Trophoblast cell (in vitro differentiated cells and primary cell): ENCODE measurements at regions not wholly inside any gene's neighbourhood (a gene's known extent, or its start where the extent isn't known, plus 50 kb on each side); places are given as distances from the start of the nearest gene placed in this dataset.
A peak's percentile ranks its signal among the peaks of the same experiment; 100 is the strongest.

Source experiments
- DNase-seq, 2 donors: peaks; one replicate each; pipeline ENCODE4 v3.0.0-alpha.2; 2016
- H2AFZ ChIP-seq: 2 replicates; pipeline ENCODE4 v1.6.1; 2013; ENCODE audit warnings: low read length, moderate library complexity, mild to moderate bottlenecking; ENCODE audit not compliant: insufficient read depth, poor library complexity
- H2AK5ac ChIP-seq: 2 replicates; pipeline ENCODE4 v1.6.1; 2013; ENCODE audit warnings: mild to moderate bottlenecking, low read length
- H2BK120ac ChIP-seq: 2 replicates; pipeline ENCODE4 v1.6.1; 2013; ENCODE audit warnings: low read length, mild to moderate bottlenecking, moderate library complexity; ENCODE audit not compliant: insufficient read depth, poor library complexity
- H2BK12ac ChIP-seq: 2 replicates; pipeline ENCODE4 v1.6.1; 2013; ENCODE audit warnings: mild to moderate bottlenecking, low read length, moderate library complexity
- H2BK5ac ChIP-seq: 2 replicates; pipeline ENCODE4 v1.6.1; 2013; ENCODE audit warnings: low read length, low read depth, moderate library complexity, mild to moderate bottlenecking; ENCODE audit not compliant: poor library complexity
- H3K14ac ChIP-seq: 2 replicates; pipeline ENCODE4 v1.6.1; 2013; ENCODE audit warnings: mild to moderate bottlenecking, low read length
- H3K18ac ChIP-seq: 2 replicates; pipeline ENCODE4 v1.6.1; 2013; ENCODE audit warnings: mild to moderate bottlenecking, low read length
- H3K23ac ChIP-seq: 2 replicates; pipeline ENCODE4 v1.6.1; 2013; ENCODE audit warnings: low read length
- H3K27ac ChIP-seq: 2 replicates; pipeline ENCODE4 v1.5.1; 2013; ENCODE audit warnings: low read depth, mild to moderate bottlenecking, inconsistent platforms, low read length, moderate library complexity
- H3K27me3 ChIP-seq: 2 replicates; pipeline ENCODE4 v1.6.1; 2013; ENCODE audit warnings: inconsistent platforms, mild to moderate bottlenecking, low read length, moderate library complexity; ENCODE audit not compliant: insufficient read depth
- H3K36me3 ChIP-seq, 2 experiments: 1 replicate in 1 of 2; 2 replicates in 1 of 2; pipeline ENCODE4 v1.6.1; 2013; ENCODE audit warnings: low read length in 2 of 2, mild to moderate bottlenecking in 2 of 2, moderate library complexity in 1 of 2; ENCODE audit not compliant: insufficient read depth in 2 of 2, control insufficient read depth in 1 of 2
- H3K4ac ChIP-seq: 2 replicates; pipeline ENCODE4 v1.6.1; 2013; ENCODE audit warnings: low read depth, mild to moderate bottlenecking, low read length, moderate library complexity
- H3K4me1 ChIP-seq, 2 experiments: 1 replicate in 1 of 2; 2 replicates in 1 of 2; pipeline ENCODE4 v1.6.1; 2013; ENCODE audit warnings: low read length in 2 of 2, mild to moderate bottlenecking in 2 of 2, moderate library complexity in 1 of 2; ENCODE audit not compliant: insufficient read depth in 2 of 2, control insufficient read depth in 1 of 2
- H3K4me2 ChIP-seq: 2 replicates; pipeline ENCODE4 v1.6.1; 2013; ENCODE audit warnings: inconsistent platforms, mild to moderate bottlenecking, low read length, moderate library complexity
- H3K4me3 ChIP-seq: 2 replicates; pipeline ENCODE4 v1.5.1; 2013; ENCODE audit warnings: mild to moderate bottlenecking, low read depth, low read length, inconsistent platforms
- H3K79me1 ChIP-seq: one replicate; pipeline ENCODE4 v1.6.1; 2013; ENCODE audit warnings: low read length
- H3K79me2 ChIP-seq: 2 replicates; pipeline ENCODE4 v1.6.1; 2013; ENCODE audit warnings: low read length, mild to moderate bottlenecking; ENCODE audit not compliant: control insufficient read depth, insufficient read depth, poor library complexity
- H3K9ac ChIP-seq: 2 replicates; pipeline ENCODE4 v1.6.1; 2013; ENCODE audit warnings: mild to moderate bottlenecking, low read length
- H3K9me3 ChIP-seq: 2 replicates; pipeline ENCODE4 v1.6.1; 2013; ENCODE audit warnings: low read depth, mild to moderate bottlenecking, control low read depth, inconsistent platforms, low read length; ENCODE audit not compliant: insufficient read depth
- H4K12ac ChIP-seq: 2 replicates; pipeline ENCODE4 v1.6.1; 2013; ENCODE audit warnings: low read depth, mild to moderate bottlenecking, low read length, moderate library complexity
- H4K8ac ChIP-seq: 2 replicates; pipeline ENCODE4 v1.6.1; 2013; ENCODE audit warnings: low read depth, mild to moderate bottlenecking, low read length, moderate library complexity
- H4K91ac ChIP-seq: one replicate; pipeline ENCODE4 v1.6.1; 2013; ENCODE audit warnings: low read depth, mild to moderate bottlenecking, low read length, moderate library complexity
- WGBS: extraction: QIAGEN DNeasy Blood & Tissue Kit; methylation state at CpG from one replicate; pipeline ENCODE4 v1.1.7; 2013; ENCODE audit warnings: missing lambda C conversion rate; ENCODE audit not compliant: insufficient read length, insufficient coverage; ENCODE audit errors: extremely low coverage; 5-methylcytosine and 5-hydroxymethylcytosine counted together

GRCh38 chrX:13128104-13128503, 83.7 kb upstream of the FAM9C start:
- no peak overlapping the region for H4K8ac ChIP-seq
- no peak overlapping the region for H2AFZ ChIP-seq
- no peaks in the 10 kb centered on the region for H3K4me1 ChIP-seq
- no peak overlapping the region for H3K27ac ChIP-seq
- H3K23ac ChIP-seq: no peak overlapping the region
- H3K27me3 ChIP-seq: no peaks in the 10 kb centered on the region
- H2BK5ac ChIP-seq: no peak overlapping the region
- H4K12ac ChIP-seq: no peak overlapping the region
- no peak overlapping the region for H2BK120ac ChIP-seq
- no peaks in the 10 kb centered on the region for H3K36me3 ChIP-seq
- no peaks in the 10 kb centered on the region for H3K79me1 ChIP-seq
- no peak overlapping the region for H3K4ac ChIP-seq
- no peak overlapping the region for H4K91ac ChIP-seq
- no peak overlapping the region for H3K18ac ChIP-seq
- H3K14ac ChIP-seq: no peak overlapping the region
- H3K79me2 ChIP-seq: no peaks in the 10 kb centered on the region
- no peak overlapping the region for H3K4me2 ChIP-seq
- DNase-seq: peak in 1 of 2 donors; percentile 48
- no peak overlapping the region for H3K4me3 ChIP-seq
- H3K9me3 ChIP-seq: no peaks in the 10 kb centered on the region
- H2AK5ac ChIP-seq: no peak overlapping the region
- H2BK12ac ChIP-seq: no peak overlapping the region
- H3K9ac ChIP-seq: no peak overlapping the region

GRCh38 chrX:13126775-13127174, 82.4 kb upstream of the FAM9C start:
- no peaks in the 10 kb centered on the region for H3K36me3 ChIP-seq
- H3K9ac ChIP-seq: no peak overlapping the region
- no peak overlapping the region for H3K27ac ChIP-seq
- H2BK5ac ChIP-seq: no peak overlapping the region
- no CpG with 5 or more reads among the region's 3 CpGs for WGBS
- no peak overlapping the region for H3K4ac ChIP-seq
- no peak overlapping the region for H2BK12ac ChIP-seq
- no peaks in the 10 kb centered on the region for H3K27me3 ChIP-seq
- no peak overlapping the region for H3K4me3 ChIP-seq
- no peaks in the 10 kb centered on the region for H3K79me2 ChIP-seq
- H3K79me1 ChIP-seq: no peaks in the 10 kb centered on the region
- no peaks in the 10 kb centered on the region for H3K4me1 ChIP-seq
- H4K12ac ChIP-seq: no peak overlapping the region
- H3K23ac ChIP-seq: no peak overlapping the region
- no peak overlapping the region for H4K91ac ChIP-seq
- H2BK120ac ChIP-seq: no peak overlapping the region
- no peak overlapping the region for H3K4me2 ChIP-seq
- no peak overlapping the region for H4K8ac ChIP-seq
- H3K9me3 ChIP-seq: no peaks in the 10 kb centered on the region
- no peak for DNase-seq
- H2AK5ac ChIP-seq: no peak overlapping the region
- no peak overlapping the region for H3K18ac ChIP-seq
- no peak overlapping the region for H3K14ac ChIP-seq
- H2AFZ ChIP-seq: no peak overlapping the region

- H4K8ac ChIP-seq: no peak overlapping the region
- H3K79me1 ChIP-seq: no peaks in the 10 kb centered on the region
- no peak overlapping the region for H3K14ac ChIP-seq
- H3K4me3 ChIP-seq: no peak overlapping the region
- no peak overlapping the region for H3K18ac ChIP-seq
- no peak overlapping the region for H2AK5ac ChIP-seq
- no peaks in the 10 kb centered on the region for H3K9me3 ChIP-seq
- H3K4me2 ChIP-seq: no peak overlapping the region
- H3K79me2 ChIP-seq: no peaks in the 10 kb centered on the region
- H3K27me3 ChIP-seq: no peaks in the 10 kb centered on the region
- no peak overlapping the region for H2BK12ac ChIP-seq
- H3K4ac ChIP-seq: no peak overlapping the region
- no peak overlapping the region for H3K27ac ChIP-seq
- H4K91ac ChIP-seq: no peak overlapping the region
- no peak overlapping the region for H3K23ac ChIP-seq
- no peak overlapping the region for H4K12ac ChIP-seq
- no peaks in the 10 kb centered on the region for H3K4me1 ChIP-seq
- WGBS: no CpG with 5 or more reads among the region's 2 CpGs
- no peak overlapping the region for H2BK5ac ChIP-seq
- H3K9ac ChIP-seq: no peak overlapping the region
- H2BK120ac ChIP-seq: no peak overlapping the region
- no peak overlapping the region for H2AFZ ChIP-seq
- no peaks in the 10 kb centered on the region for H3K36me3 ChIP-seq
- DNase-seq: no peak
Measured at GRCh38 chrX:13125188-13125587, 80.8 kb upstream of the FAM9C start.

DNA sequence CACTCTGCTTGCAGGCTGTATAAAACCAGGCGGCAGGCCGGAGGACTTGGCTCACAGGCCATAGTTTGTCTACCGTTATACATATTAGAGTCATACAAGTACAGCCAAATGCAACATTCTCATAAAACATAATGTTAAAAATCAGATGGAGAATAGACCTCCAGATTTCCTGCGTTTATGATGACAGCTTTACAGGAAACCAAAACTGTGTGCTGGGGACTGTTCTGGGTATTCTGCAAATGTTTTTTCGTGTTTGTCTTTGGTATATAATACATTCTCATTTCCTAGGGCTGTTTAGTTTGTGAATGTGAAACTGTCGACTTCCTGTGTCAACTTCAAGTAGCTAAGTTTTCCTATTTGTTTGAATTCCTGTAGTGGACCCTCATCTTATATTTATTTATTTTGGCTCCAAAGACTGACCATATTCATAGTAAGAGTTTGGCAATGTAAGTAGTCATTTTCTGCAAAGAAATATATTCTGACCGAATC, 79.5 kb upstream of the FAM9C start:
- no peaks in the 10 kb centered on the region for H3K79me2 ChIP-seq
- no peaks in the 10 kb centered on the region for H3K27me3 ChIP-seq
- H3K18ac ChIP-seq: no peak overlapping the region
- no peaks in the 10 kb centered on the region for H3K79me1 ChIP-seq
- H3K9me3 ChIP-seq: no peaks in the 10 kb centered on the region
- no peak overlapping the region for H3K4me3 ChIP-seq
- H3K4me1 ChIP-seq: no peaks in the 10 kb centered on the region
- H4K12ac ChIP-seq: no peak overlapping the region
- no peak overlapping the region for H2BK120ac ChIP-seq
- no peak overlapping the region for H3K14ac ChIP-seq
- no peak overlapping the region for H4K8ac ChIP-seq
- no CpG with 5 or more reads among the region's 7 CpGs for WGBS
- H3K4ac ChIP-seq: no peak overlapping the region
- H4K91ac ChIP-seq: no peak overlapping the region
- H3K36me3 ChIP-seq: no peaks in the 10 kb centered on the region
- DNase-seq: no peak
- no peak overlapping the region for H3K27ac ChIP-seq
- no peak overlapping the region for H2AFZ ChIP-seq
- H3K4me2 ChIP-seq: no peak overlapping the region
- H3K9ac ChIP-seq: no peak overlapping the region
- no peak overlapping the region for H2BK5ac ChIP-seq
- no peak overlapping the region for H2AK5ac ChIP-seq
- H3K23ac ChIP-seq: no peak overlapping the region
- H2BK12ac ChIP-seq: no peak overlapping the region
